IgD-negative memory B cell (primary cell): ENCODE measurements at regions not wholly inside any gene's neighbourhood (a gene's known extent, or its start where the extent isn't known, plus 50 kb on each side); places are given as distances from the start of the nearest gene placed in this dataset.

Source experiments
- H3K27ac Mint-ChIP-seq, 3 donors: one replicate each; pipeline ENCODE4 v1.8.0; 2020 to 2022; ENCODE audit warnings: mild to moderate bottlenecking in 3 of 3, mixed read lengths in 3 of 3, moderate library complexity in 1 of 3
- H3K27me3 Mint-ChIP-seq: one replicate; pipeline ENCODE4 v1.8.0; 2021; ENCODE audit warnings: mixed read lengths
- H3K36me3 Mint-ChIP-seq: one replicate; pipeline ENCODE4 v1.8.0; 2020; ENCODE audit warnings: mild to moderate bottlenecking, mixed read lengths
- H3K4me1 Mint-ChIP-seq, 3 donors: one replicate each; pipeline ENCODE4 v1.8.0; 2020 to 2022; ENCODE audit warnings: mixed read lengths in 3 of 3, mild to moderate bottlenecking in 1 of 3
- H3K4me3 Mint-ChIP-seq, 4 donors: one replicate each; pipeline ENCODE4 v1.8.0; 2020 to 2022; ENCODE audit warnings: mild to moderate bottlenecking in 4 of 4, mixed read lengths in 4 of 4, moderate library complexity in 3 of 4
- H3K9me3 Mint-ChIP-seq, 3 donors: one replicate each; pipeline ENCODE4 v1.8.0; 2020 to 2021; ENCODE audit warnings: mixed read lengths in 3 of 3, mild to moderate bottlenecking in 1 of 3

GRCh38 chr11:110376021-110376420, 53.7 kb upstream of the FDX1 start:
- H3K4me1 Mint-ChIP-seq = peaks cover 0 to 7% (median 6%) of the 10 kb centered on the region in 3 donors
- no peaks in the 10 kb centered on the region for H3K9me3 Mint-ChIP-seq
- no peaks in the 10 kb centered on the region for H3K36me3 Mint-ChIP-seq
- no peak overlapping the region for H3K4me3 Mint-ChIP-seq
- H3K27me3 Mint-ChIP-seq = no peaks in the 10 kb centered on the region
- H3K27ac Mint-ChIP-seq = no peak overlapping the region

GRCh38 chr11:110376711-110377324, 52.9 kb upstream of the FDX1 start:
- Mint-ChIP-seq H3K9me3 (no peaks in the 10 kb centered on the region), H3K4me1 (peaks cover 0 to 7% (median 6%) of the 10 kb centered on the region in 3 donors), H3K4me3 (peak overlapping the region in 3 of 4 donors; percentile 14 to 81 (median 47)), H3K27ac (peak overlapping the region in 1 of 3 donors; percentile 52), H3K36me3 (no peaks in the 10 kb centered on the region), H3K27me3 (no peaks in the 10 kb centered on the region)

GRCh38 chr11:110377434-110377833, 52.3 kb upstream of the FDX1 start:
- H3K4me1 Mint-ChIP-seq = peaks cover 0 to 7% (median 6%) of the 10 kb centered on the region in 3 donors

GRCh38 chr11:110379261-110379660, 50.5 kb upstream of the FDX1 start:
- Mint-ChIP-seq H3K36me3 (no peaks in the 10 kb centered on the region), H3K9me3 (peaks cover 0 to 2% (median 0%) of the 10 kb centered on the region in 3 donors), H3K27me3 (no peaks in the 10 kb centered on the region), H3K27ac (no peak overlapping the region), H3K4me3 (no peak overlapping the region), H3K4me1 (peaks cover 0 to 6% (median 5%) of the 10 kb centered on the region in 3 donors)

More at GRCh38 chr11:110377434-110377833, 52.3 kb upstream of the FDX1 start:
- H3K27ac Mint-ChIP-seq = no peak overlapping the region
- no peak overlapping the region for H3K4me3 Mint-ChIP-seq
- H3K36me3 Mint-ChIP-seq = no peaks in the 10 kb centered on the region
- H3K27me3 Mint-ChIP-seq = no peaks in the 10 kb centered on the region
- H3K9me3 Mint-ChIP-seq = peaks cover 0 to 2% (median 0%) of the 10 kb centered on the region in 3 donors

GRCh38 chr11:110379936-110380335, 49.8 kb upstream of the FDX1 start:
- H3K9me3 Mint-ChIP-seq = peaks cover 0 to 2% (median 0%) of the 10 kb centered on the region in 3 donors
- no peaks in the 10 kb centered on the region for H3K36me3 Mint-ChIP-seq
- no peaks in the 10 kb centered on the region for H3K27me3 Mint-ChIP-seq
- H3K27ac Mint-ChIP-seq = no peak overlapping the region
- peaks cover 0 to 6% (median 5%) of the 10 kb centered on the region in 3 donors for H3K4me1 Mint-ChIP-seq
- no peak overlapping the region for H3K4me3 Mint-ChIP-seq
